CD14-positive monocyte (primary cell): ENCODE measurements at regions not wholly inside any gene's neighbourhood (a gene's known extent, or its start where the extent isn't known, plus 50 kb on each side); places are given as distances from the start of the nearest gene placed in this dataset.
A peak's percentile ranks its signal among the peaks of the same experiment; 100 is the strongest.

Source experiments
- DNase-seq, 3 donors: peaks; one replicate each; pipeline ENCODE4 v3.0.0-alpha.2; 2011 to 2022
- H2AFZ ChIP-seq: 2 replicates; pipeline ENCODE4 v1.6.0; 2012; ENCODE audit warnings: mild to moderate bottlenecking, low read depth, low read length, inconsistent platforms; ENCODE audit not compliant: insufficient read depth, poor library complexity, severe bottlenecking
- H3K27ac ChIP-seq, 2 donors: 1 replicate in 1 of 2; 2 replicates in 1 of 2; pipeline ENCODE4 v1.5.1; 2012 to 2013; ENCODE audit warnings: low read length in 2 of 2, control low read depth in 1 of 2, inconsistent platforms in 1 of 2, low read depth in 1 of 2, mild to moderate bottlenecking in 1 of 2
- H3K27me3 ChIP-seq, 2 donors: one replicate each; pipeline versions ENCODE4 v1.6.0 to v1.6.1; 2011 to 2013; ENCODE audit warnings: low read length in 2 of 2; ENCODE audit not compliant: control insufficient read depth in 2 of 2, insufficient read depth in 2 of 2
- H3K36me3 ChIP-seq, 2 donors: replicated peaks in 1 of 2; 1 replicate in 1 of 2; 2 replicates in 1 of 2; pipeline versions ENCODE4 v1.5.1 to v1.6.1; 2012 to 2013; ENCODE audit warnings: low read length in 2 of 2, control low read depth in 1 of 2, inconsistent platforms in 1 of 2, mild to moderate bottlenecking in 1 of 2; ENCODE audit not compliant: insufficient read depth in 2 of 2, control insufficient read depth in 1 of 2
- H3K4me1 ChIP-seq, 2 donors: 1 replicate in 1 of 2; 2 replicates in 1 of 2; pipeline versions ENCODE4 v1.5.1 to v1.6.1; 2012 to 2013; ENCODE audit warnings: low read length in 2 of 2, control low read depth in 1 of 2, inconsistent platforms in 1 of 2, mild to moderate bottlenecking in 1 of 2, moderate library complexity in 1 of 2; ENCODE audit not compliant: insufficient read depth in 2 of 2, control insufficient read depth in 1 of 2
- H3K4me2 ChIP-seq: replicated peaks from 2 replicates; pipeline ENCODE3; 2012; ENCODE audit warnings: low read length, moderate library complexity, mild to moderate bottlenecking; ENCODE audit not compliant: poor library complexity, severe bottlenecking; ENCODE audit errors: extremely low read depth
- H3K4me3 ChIP-seq, 3 experiments: fragments of 200-600 bp in 1 of 3; sonication (generic) in 1 of 3; replicated peaks in 1 of 3; 1 replicate in 2 of 3; 2 replicates in 1 of 3; pipeline ENCODE4 v1.5.1; 2011 to 2013; ENCODE audit warnings: low read length in 3 of 3, mild to moderate bottlenecking in 3 of 3, control low read depth in 2 of 3, low read depth in 2 of 3, inconsistent platforms in 1 of 3, moderate library complexity in 1 of 3
- H3K79me2 ChIP-seq: 2 replicates; pipeline ENCODE4 v1.6.0; 2012; ENCODE audit warnings: mild to moderate bottlenecking, control low read depth, inconsistent platforms, low read length, moderate library complexity; ENCODE audit not compliant: insufficient read depth
- H3K9ac ChIP-seq: 2 replicates; pipeline ENCODE4 v1.6.0; 2017; ENCODE audit warnings: low read length, mild to moderate bottlenecking; ENCODE audit not compliant: insufficient read depth, poor library complexity, severe bottlenecking
- H3K9me3 ChIP-seq, 2 donors: replicated peaks in 1 of 2; 1 replicate in 1 of 2; 2 replicates in 1 of 2; pipeline versions ENCODE4 v1.5.1 to v1.6.1; 2012 to 2013; ENCODE audit warnings: low read length in 2 of 2, control low read depth in 1 of 2; ENCODE audit not compliant: control insufficient read depth in 1 of 2, insufficient read depth in 1 of 2
- H4K20me1 ChIP-seq: 2 replicates; pipeline ENCODE4 v1.6.0; 2012; ENCODE audit warnings: mild to moderate bottlenecking, low read length, control low read depth, moderate library complexity; ENCODE audit not compliant: insufficient read depth
- H3K27ac Mint-ChIP-seq, 7 donors: one replicate each; pipeline ENCODE4 v1.8.0; 2020; ENCODE audit warnings: mild to moderate bottlenecking in 7 of 7, mixed read lengths in 7 of 7, moderate library complexity in 6 of 7, inconsistent platforms in 2 of 7
- H3K27me3 Mint-ChIP-seq, 3 donors: one replicate each; pipeline ENCODE4 v1.8.0; 2021 to 2022; ENCODE audit warnings: low read depth in 3 of 3, mild to moderate bottlenecking in 3 of 3, mixed read lengths in 3 of 3, moderate library complexity in 3 of 3, inconsistent platforms in 1 of 3
- H3K36me3 Mint-ChIP-seq, 2 donors: one replicate each; pipeline ENCODE4 v1.8.0; 2020; ENCODE audit warnings: mixed read lengths in 2 of 2, inconsistent platforms in 1 of 2, mild to moderate bottlenecking in 1 of 2
- H3K4me1 Mint-ChIP-seq: one replicate; pipeline ENCODE4 v1.8.0; 2020; ENCODE audit warnings: mild to moderate bottlenecking, mixed read lengths
- H3K4me3 Mint-ChIP-seq, 2 donors: one replicate each; pipeline ENCODE4 v1.8.0; 2020; ENCODE audit warnings: mild to moderate bottlenecking in 2 of 2, mixed read lengths in 2 of 2, moderate library complexity in 1 of 2
- H3K9me3 Mint-ChIP-seq, 7 donors: one replicate each; pipeline ENCODE4 v1.8.0; 2020 to 2022; ENCODE audit warnings: mixed read lengths in 7 of 7, mild to moderate bottlenecking in 6 of 7, moderate library complexity in 6 of 7, inconsistent platforms in 2 of 7
- CTCF ChIP-seq: fragments of 200-600 bp; IDR thresholded peaks from one replicate; pipeline ENCODE4 v1.8.0; 2022; ENCODE audit warnings: antibody characterized with exemption, mild to moderate bottlenecking
- WGBS: methylation state at CpG from one replicate; pipeline ENCODE4 v1.1.5; 2013; ENCODE audit warnings: missing lambda C conversion rate; ENCODE audit not compliant: insufficient coverage; 5-methylcytosine and 5-hydroxymethylcytosine counted together
- intact Hi-C, 2 donors: fragments of 100-400 bp; cut with micrococcal nuclease; formaldehyde crosslinking; loops; one replicate each; pipeline versions ENCODE4 v1.15.0 to v1.15.1; 2023

DNA sequence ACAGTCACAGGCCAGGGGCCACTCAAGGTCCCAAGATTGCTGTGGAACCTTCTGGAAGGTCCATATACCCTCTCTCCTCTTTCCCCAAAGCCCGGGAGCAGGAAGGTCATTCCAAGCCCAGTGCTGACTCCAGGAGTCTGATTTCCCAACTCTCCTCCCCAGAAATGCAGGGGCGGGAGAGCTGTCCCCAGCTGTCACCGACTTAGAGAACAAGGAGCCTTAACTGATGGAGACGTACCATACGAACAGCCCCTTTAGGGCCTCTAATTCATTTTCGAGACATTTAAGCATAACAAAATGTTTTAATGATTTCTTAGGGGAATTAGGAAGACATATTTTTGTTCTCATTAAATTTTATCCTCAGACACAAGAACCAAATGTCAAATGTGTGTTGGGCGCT is 99.2 kb downstream of the PHETA1 start:
- Mint-ChIP-seq H3K27me3 (peaks cover 3 to 4% (median 3%) of the 10 kb centered on the region in 3 donors), H3K4me3 (no peak overlapping the region), H3K4me1 (peaks cover 20% of the 10 kb centered on the region), H3K9me3 (no peaks in the 10 kb centered on the region), H3K27ac (no peak overlapping the region), H3K36me3 (no peaks in the 10 kb centered on the region)
- 73% methylated on average over 3 of the region's 7 CpGs for WGBS
- Histone ChIP-seq H3K4me1 (no peaks in the 10 kb centered on the region), H3K27me3 (no peaks in the 10 kb centered on the region), H3K4me2 (no peak overlapping the region), H3K9me3 (no peaks in the 10 kb centered on the region), H3K9ac (no peak overlapping the region), H3K79me2 (no peaks in the 10 kb centered on the region), H2AFZ (no peak overlapping the region), H4K20me1 (no peaks in the 10 kb centered on the region), H3K27ac (no peak overlapping the region), H3K4me3 (no peak overlapping the region), H3K36me3 (no peaks in the 10 kb centered on the region)
- intact Hi-C loops = loop anchor here in 1 of 2 donors (10.0 kb wide), 1 partner anchor 115 kb away; no protein-coding TSS in a partner anchor
- no peak for TF ChIP-seq CTCF
- DNase-seq = no peak

DNA sequence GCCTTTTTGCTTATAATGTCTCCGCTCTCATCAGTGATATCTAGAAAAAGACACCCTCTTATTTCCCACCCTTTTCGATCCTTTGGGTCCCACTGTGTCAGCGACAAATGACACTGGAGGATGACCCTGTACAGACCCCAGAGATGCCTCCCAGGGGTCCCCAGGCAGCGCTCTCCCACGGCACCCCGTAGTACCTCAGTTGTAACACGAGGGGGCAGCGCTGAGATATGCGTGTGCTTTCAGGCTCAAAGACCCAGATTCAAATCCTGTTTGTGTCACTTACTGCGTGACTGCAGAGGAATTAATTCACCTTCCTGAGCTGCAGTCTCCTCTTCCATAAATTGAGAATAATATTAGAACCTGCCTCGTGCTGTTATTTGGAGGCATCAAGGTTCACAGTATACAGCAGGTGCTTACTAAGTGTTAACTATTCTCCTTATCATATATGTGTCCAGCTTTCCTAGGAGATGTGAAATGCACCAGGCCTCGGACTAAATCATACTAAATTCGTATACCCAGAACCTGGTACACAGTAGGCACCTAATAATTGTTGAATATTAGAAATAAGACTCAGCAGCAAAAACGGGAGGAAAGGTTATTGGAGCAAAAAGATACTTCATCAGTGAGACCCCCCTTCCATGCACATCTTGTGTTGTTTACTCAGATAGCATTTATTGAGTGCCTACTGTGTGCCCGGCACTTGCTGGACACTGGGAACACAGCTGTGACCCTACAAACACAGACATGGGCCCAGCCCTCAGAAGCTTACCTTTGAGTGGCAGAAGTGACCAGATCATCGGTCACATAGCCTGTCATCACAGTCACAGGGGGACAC is 99.9 kb downstream of the PHETA1 start:
- Histone ChIP-seq H3K27ac (no peak overlapping the region), H3K9ac (no peak overlapping the region), H3K79me2 (no peaks in the 10 kb centered on the region), H3K4me1 (no peaks in the 10 kb centered on the region), H3K4me2 (no peak overlapping the region), H3K4me3 (no peak overlapping the region), H2AFZ (no peak overlapping the region), H4K20me1 (no peaks in the 10 kb centered on the region), H3K27me3 (no peaks in the 10 kb centered on the region), H3K36me3 (no peaks in the 10 kb centered on the region), H3K9me3 (no peaks in the 10 kb centered on the region)
- Mint-ChIP-seq H3K4me1 (peaks cover 18% of the 10 kb centered on the region), H3K27me3 (peaks cover 3 to 4% (median 3%) of the 10 kb centered on the region in 3 donors), H3K36me3 (no peaks in the 10 kb centered on the region), H3K27ac (no peak overlapping the region), H3K9me3 (no peaks in the 10 kb centered on the region), H3K4me3 (no peak overlapping the region)
- WGBS = 86% methylated on average over 10 of the region's 16 CpGs
- intact Hi-C loops = no loop called here
- peak; percentile 66 for TF ChIP-seq CTCF
- DNase-seq = peak in 2 of 3 donors; percentile 12 to 18
